Right lobe of liver (tissue), 4 donors: ENCODE measurements at regions not wholly inside any gene's neighbourhood (a gene's known extent, or its start where the extent isn't known, plus 50 kb on each side); places are given as distances from the start of the nearest gene placed in this dataset.

Source experiments
- CTCF ChIP-seq, 4 donors: fragments of 200-600 bp in 3 of 4; fragments of 450-650 bp in 1 of 4; IDR thresholded peaks; one replicate each; pipeline versions ENCODE4 v1.5.1 to v1.8.0; 2016 to 2022; ENCODE audit warnings: antibody characterized with exemption in 4 of 4, mild to moderate bottlenecking in 2 of 4
- POLR2A ChIP-seq: fragments of 450-650 bp; IDR thresholded peaks from one replicate; pipeline ENCODE4 v1.6.1; 2017; ENCODE audit warnings: antibody characterized with exemption, mild to moderate bottlenecking
- donor health status: DM: no; HTN: no; CAD: no.
- donor health status: DM: no; HTN: no; CAD: no.
- donor health status: DM: no; HTN: yes; CAD: no.

- TF ChIP-seq CTCF (IDR thresholded peaks at IDR 0.05) (no peak), POLR2A (no peak)
Observed at GRCh38 chr13:65265988-65266387, 1964.1 kb downstream of the PCDH9 start.
